HCT116 (cell line): ENCODE measurements at regions not wholly inside any gene's neighbourhood (a gene's known extent, or its start where the extent isn't known, plus 50 kb on each side); places are given as distances from the start of the nearest gene placed in this dataset.

Source experiments
- ATAC-seq: fragments of 200-7000 bp; cut with Tn5 transposase; 2 replicates; pipeline ENCODE4 v1.9.1; 2020; ENCODE audit warnings: mild to moderate bottlenecking, moderate library complexity
- BruUV-seq: library from RNA; stranded (reverse); fragments of 400-500 nt; replicated peaks from 2 replicates; lab custom pipeline; 2021; lab: Mats Ljungman, UMichigan
- CTCF ChIA-PET: fragments of 300-600 bp; sonication (Branson Sonifier 250); formaldehyde crosslinking; loops from one replicate; lab custom pipeline; 2021; ENCODE audit warnings: antibody characterized with exemption; lab: Charles Lee
- POLR2A ChIA-PET: fragments of 300-600, 350-600 bp; sonication (Branson Sonifier 250); formaldehyde crosslinking; loops from one replicate; lab custom pipeline; 2021; ENCODE audit warnings: antibody characterized with exemption; lab: Charles Lee
- RAD21 ChIA-PET, 2 experiments: fragments of 300-600 bp; sonication (Branson Sonifier 250); formaldehyde crosslinking; loops; one replicate each; lab custom pipeline; 2023; ENCODE audit warnings: low total read pairs in 2 of 2; ENCODE audit not compliant: uncharacterized antibody in 2 of 2, unreplicated experiment in 2 of 2, low non-redundant PET in 1 of 2; lab: Charles Lee
- DNase-seq: peaks from one replicate; pipeline ENCODE4 v3.0.0-alpha.2; 2010; ENCODE audit warnings: low read depth, low spot score
- H2AFZ ChIP-seq: fragments of 200-600 bp; shearing (Covaris generic), sonication (generic); 2 replicates; pipeline ENCODE4 v1.6.1; 2017; ENCODE audit warnings: low read depth, mixed run types, mixed read lengths, antibody characterized with exemption, low read length; ENCODE audit not compliant: poor library complexity, severe bottlenecking
- H3K27ac ChIP-seq: 2 replicates; pipeline ENCODE4 v1.5.1; 2012; ENCODE audit warnings: low read depth, low read length
- H3K27me3 ChIP-seq: fragments of 200-600 bp; sonication (generic); 2 replicates; pipeline ENCODE4 v1.6.1; 2016; ENCODE audit warnings: mixed run types, low read length, mixed read lengths; ENCODE audit not compliant: insufficient read depth
- H3K36me3 ChIP-seq, 2 experiments: fragments of 200-500 bp in 1 of 2; fragments of 200-600 bp in 1 of 2; sonication (Bioruptor generic) in 1 of 2; sonication (generic) in 1 of 2; 2 replicates each; pipeline versions ENCODE4 v1.5.1 to v1.6.1; 2014 to 2016; ENCODE audit warnings: low read length in 2 of 2, inconsistent platforms in 1 of 2, mixed read lengths in 1 of 2, mixed run types in 1 of 2; ENCODE audit not compliant: insufficient read depth in 2 of 2, control insufficient read depth in 1 of 2
- H3K4me1 ChIP-seq, 2 experiments: fragments of 200-600 bp in 1 of 2; sonication (generic) in 1 of 2; 2 replicates each; pipeline versions ENCODE4 v1.5.1 to v1.6.1; 2012 to 2017; ENCODE audit warnings: low read length in 2 of 2, inconsistent platforms in 1 of 2, mild to moderate bottlenecking in 1 of 2, mixed read lengths in 1 of 2, mixed run types in 1 of 2, moderate library complexity in 1 of 2; ENCODE audit not compliant: insufficient read depth in 2 of 2, control insufficient read depth in 1 of 2
- H3K4me2 ChIP-seq: fragments of 200-600 bp; sonication (generic); 2 replicates; pipeline ENCODE4 v1.6.1; 2017; ENCODE audit warnings: mixed run types, low read length, mixed read lengths
- H3K4me3 ChIP-seq, 2 experiments: fragments of 200-600 bp in 1 of 2; sonication (generic) in 1 of 2; replicated peaks in 1 of 2; 2 replicates each; pipeline ENCODE4 v1.5.1; 2011 to 2016; ENCODE audit warnings: low read length in 2 of 2, control low read depth in 1 of 2, low read depth in 1 of 2, mild to moderate bottlenecking in 1 of 2, mixed read lengths in 1 of 2, mixed run types in 1 of 2
- H3K79me2 ChIP-seq: fragments of 200-600 bp; sonication (generic); 2 replicates; pipeline ENCODE4 v1.6.1; 2017; ENCODE audit warnings: mild to moderate bottlenecking, mixed run types, low read length, moderate library complexity, mixed read lengths; ENCODE audit not compliant: insufficient read depth
- H3K9ac ChIP-seq: fragments of 200-600 bp; sonication (generic); 2 replicates; pipeline ENCODE4 v1.6.1; 2016; ENCODE audit warnings: low read length, mixed read lengths
- H3K9me2 ChIP-seq: fragments of 200-600 bp; sonication (generic), shearing (Covaris generic); 2 replicates; pipeline ENCODE4 v1.6.1; 2017; ENCODE audit warnings: mixed run types, mild to moderate bottlenecking, moderate library complexity; ENCODE audit not compliant: insufficient read depth
- H3K9me3 ChIP-seq, 2 experiments: fragments of 200-500 bp in 1 of 2; fragments of 200-600 bp in 1 of 2; sonication (Bioruptor generic) in 1 of 2; sonication (generic) in 1 of 2; 2 replicates each; pipeline ENCODE4 v1.6.1; 2014 to 2017; ENCODE audit warnings: low read length in 2 of 2, mixed read lengths in 2 of 2, inconsistent platforms in 1 of 2, low read depth in 1 of 2, mild to moderate bottlenecking in 1 of 2, mixed run types in 1 of 2, moderate library complexity in 1 of 2; ENCODE audit not compliant: control insufficient read depth in 1 of 2, insufficient read depth in 1 of 2
- H4K20me1 ChIP-seq: fragments of 200-600 bp; sonication (generic), shearing (Covaris generic); 2 replicates; pipeline ENCODE4 v1.6.1; 2017; ENCODE audit warnings: mixed run types, mild to moderate bottlenecking, moderate library complexity; ENCODE audit not compliant: insufficient read depth
- ATF3 ChIP-seq: IDR thresholded peaks from 2 replicates; pipeline ENCODE4 v1.6.1; 2012
- CBX3 ChIP-seq: IDR thresholded peaks from 2 replicates; pipeline ENCODE4 v1.6.1; 2012; ENCODE audit warnings: low read depth
- CEBPB ChIP-seq: IDR thresholded peaks from 2 replicates; pipeline ENCODE4 v1.6.1; 2012; ENCODE audit warnings: low read depth
- CTCF ChIP-seq, 3 experiments: fragments of 200-600 bp in 1 of 3; sonication (generic) in 1 of 3; IDR thresholded peaks in 2 of 3; conservative IDR thresholded peaks in 1 of 3; 2 replicates each; pipeline ENCODE4 v1.5.1; 2012 to 2017; ENCODE audit warnings: low read depth in 2 of 3, low read length in 2 of 3, antibody characterized with exemption in 1 of 3, borderline replicate concordance in 1 of 3, control low read depth in 1 of 3, mild to moderate bottlenecking in 1 of 3, mixed read lengths in 1 of 3, mixed run types in 1 of 3, moderate library complexity in 1 of 3; ENCODE audit not compliant: insufficient read depth in 1 of 3
- EGR1 ChIP-seq: IDR thresholded peaks from 2 replicates; pipeline ENCODE4 v1.6.1; 2012; ENCODE audit warnings: low read depth
- ELF1 ChIP-seq: IDR thresholded peaks from 2 replicates; pipeline ENCODE4 v1.6.1; 2012; ENCODE audit warnings: low read depth, borderline replicate concordance
- EZH2 ChIP-seq: fragments of 200-600 bp; sonication (generic); IDR thresholded peaks from 2 replicates; pipeline ENCODE4 v1.6.1; 2017; ENCODE audit warnings: antibody characterized with exemption, mixed run types
- FOSL1 ChIP-seq: IDR thresholded peaks from 2 replicates; pipeline ENCODE4 v1.6.1; 2012; ENCODE audit warnings: low read depth
- POLR2A ChIP-seq: IDR thresholded peaks from 2 replicates; pipeline ENCODE4 v1.7.0; 2011; ENCODE audit warnings: borderline replicate concordance; ENCODE audit not compliant: insufficient read depth, insufficient read length; ENCODE audit errors: extremely low read depth
- POLR2AphosphoS5 ChIP-seq: IDR thresholded peaks from 2 replicates; pipeline ENCODE4 v1.6.1; 2011; ENCODE audit warnings: mild to moderate bottlenecking, low read depth, low read length, moderate library complexity
- RAD21 ChIP-seq: IDR thresholded peaks from 2 replicates; pipeline ENCODE4 v1.6.1; 2012; ENCODE audit warnings: low read depth, mild to moderate bottlenecking
- REST ChIP-seq: IDR thresholded peaks from 2 replicates; pipeline ENCODE4 v1.6.1; 2012; ENCODE audit warnings: low read depth
- SRF ChIP-seq: IDR thresholded peaks from 2 replicates; pipeline ENCODE4 v1.6.1; 2012; ENCODE audit warnings: low read depth
- TCF7L2 ChIP-seq: IDR thresholded peaks from 2 replicates; pipeline ENCODE4 v1.7.0; 2011; ENCODE audit warnings: borderline replicate concordance, inconsistent platforms; ENCODE audit not compliant: insufficient read depth, insufficient read length; ENCODE audit errors: extremely low read depth
- YY1 ChIP-seq: IDR thresholded peaks from 2 replicates; pipeline ENCODE4 v1.6.1; 2011; ENCODE audit warnings: low read length, low read depth, moderate library complexity, mild to moderate bottlenecking; ENCODE audit not compliant: insufficient replicate concordance; ENCODE audit errors: extremely low read depth
- ZFX ChIP-seq: fragments of 450-650 bp; IDR thresholded peaks from 2 replicates; pipeline ENCODE4 v1.6.1; 2017
- ZNF274 ChIP-seq: fragments of 200-500 bp; sonication (Bioruptor generic); IDR thresholded peaks from 2 replicates; pipeline ENCODE4 v1.6.1; 2014; ENCODE audit warnings: mild to moderate bottlenecking, low read depth, low read length, inconsistent platforms
- intact Hi-C: fragments of 100-400 bp; cut with micrococcal nuclease; formaldehyde crosslinking; loops from 2 replicates; pipeline ENCODE4 v1.10.0; 2022
- TF ChIP-seq, protein P1 (sequence below): IDR thresholded peaks from 2 replicates; pipeline ENCODE4 v1.6.1; 2012

- TF ChIP-seq RAD21 = no peak
- TF ChIP-seq, all 23 proteins: peak for 0
Observed at GRCh38 chr5:142408536-142408935, 83.7 kb upstream of the SPRY4 start (continued).

DNA sequence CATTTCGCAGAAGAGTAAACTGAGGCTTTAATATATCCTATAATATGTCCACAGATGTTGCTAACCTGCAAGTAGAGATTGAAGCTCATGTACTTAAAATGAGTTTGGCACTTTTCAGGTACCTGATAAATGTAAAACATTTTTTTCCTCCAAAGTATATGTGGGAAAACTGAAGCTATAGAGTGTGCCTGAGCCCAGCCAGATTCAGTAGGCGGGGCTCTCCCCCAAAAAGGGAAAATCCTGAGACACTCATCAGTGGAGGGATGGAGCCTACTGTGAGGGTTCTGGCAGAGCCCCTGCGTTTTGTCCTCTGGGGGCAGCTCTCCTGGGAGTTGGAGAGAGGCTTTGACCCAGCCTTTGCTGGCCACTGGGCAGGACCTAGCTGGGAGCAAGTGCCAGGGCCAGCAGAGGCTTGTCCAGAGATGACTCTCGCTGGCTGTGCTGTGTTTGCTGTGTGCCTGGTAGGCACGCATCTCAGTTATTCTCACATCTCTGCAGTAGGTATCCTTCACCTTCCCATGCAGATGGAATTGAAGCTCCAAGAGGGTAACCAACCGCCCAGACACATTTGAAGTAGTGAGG is 81.1 kb upstream of the SPRY4 start:
- Histone ChIP-seq H3K9me2 (no peaks in the 10 kb centered on the region), H3K4me3 (no peak overlapping the region), H3K79me2 (no peaks in the 10 kb centered on the region), H2AFZ (no peak overlapping the region), H3K9me3 (no peaks in the 10 kb centered on the region), H3K4me2 (no peak overlapping the region), H3K27ac (no peak overlapping the region), H3K9ac (no peak overlapping the region), H3K36me3 (no peaks in the 10 kb centered on the region), H4K20me1 (no peaks in the 10 kb centered on the region), H3K27me3 (no peaks in the 10 kb centered on the region), H3K4me1 (peaks cover 17 to 21% of the 10 kb centered on the region in 2 experiments)
- DNase-seq (no peak), ATAC-seq (no peak)
- CTCF ChIA-PET = no interaction called here
- BruUV-seq = no TSS peak
- POLR2A ChIA-PET = interaction anchor here (1.5 kb wide), 1 partner anchor 42 kb away, joined by 4 read pairs; no protein-coding TSS in a partner anchor
- RAD21 ChIA-PET = no interaction called here
- intact Hi-C loops = no loop called here
- no peak for TF ChIP-seq SRF
- TF ChIP-seq ATF3 = no peak
- no peak for TF ChIP-seq CEBPB
- no peak for TF ChIP-seq RAD21
- TF ChIP-seq, protein P1, sequence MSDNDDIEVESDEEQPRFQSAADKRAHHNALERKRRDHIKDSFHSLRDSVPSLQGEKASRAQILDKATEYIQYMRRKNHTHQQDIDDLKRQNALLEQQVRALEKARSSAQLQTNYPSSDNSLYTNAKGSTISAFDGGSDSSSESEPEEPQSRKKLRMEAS = no peak
- TF ChIP-seq CTCF (IDR thresholded peaks at IDR 0.05 in 2 of 3, conservative IDR thresholded peaks at IDR 0.05 in 1 of 3; ENCODE audit: borderline replicate concordance in 1 of 3, insufficient read depth in 1 of 3, low read depth in 2 of 3, low read length in 2 of 3) = no peak
- no peak for TF ChIP-seq REST
- no peak for TF ChIP-seq CBX3
- no peak for TF ChIP-seq POLR2AphosphoS5
- TF ChIP-seq ZNF274 = no peak
- TF ChIP-seq EGR1 = no peak
- TF ChIP-seq EZH2 = no peak
- no peak for TF ChIP-seq ZFX
- no peak for TF ChIP-seq ELF1
- no peak for TF ChIP-seq YY1
- no peak for TF ChIP-seq FOSL1
- no peak for TF ChIP-seq POLR2A
- TF ChIP-seq TCF7L2 = no peak
